GM18517 (cell line): ENCODE measurements at regions not wholly inside any gene's neighbourhood (a gene's known extent, or its start where the extent isn't known, plus 50 kb on each side); places are given as distances from the start of the nearest gene placed in this dataset.

Experiments used
- ATAC-seq: cut with Tn5 transposase; IDR thresholded peaks from one replicate; pipeline ENCODE4 v1.9.1; 2021; ENCODE audit warnings: mild to moderate bottlenecking, moderate library complexity; ENCODE audit not compliant: unreplicated experiment

GRCh38 chr2:54388076-54388475, 68.1 kb upstream of the SPTBN1 start:
- ATAC-seq = no peak

GRCh38 chr2:54392555-54393324, 63.4 kb upstream of the SPTBN1 start:
- ATAC-seq = no peak

- peak; percentile 78 for ATAC-seq
These were observed 61.7 kb upstream of the SPTBN1 start for GRCh38 chr2:54394392-54394791.

GRCh38 chr2:54396107-54396506, 60.0 kb upstream of the SPTBN1 start:
- no peak for ATAC-seq

GRCh38 chr2:54396798-54397197, 59.3 kb upstream of the SPTBN1 start:
- ATAC-seq = no peak

GRCh38 chr2:54397426-54397825, 58.7 kb upstream of the SPTBN1 start:
- ATAC-seq = no peak

GRCh38 chr2:54401554-54401953, 54.6 kb upstream of the SPTBN1 start:
- no peak for ATAC-seq

GRCh38 chr2:54402350-54402749, 53.8 kb upstream of the SPTBN1 start:
- ATAC-seq = no peak

- ATAC-seq = no peak
These were observed 52.5 kb upstream of the SPTBN1 start for GRCh38 chr2:54403512-54404238.

- no peak for ATAC-seq
These were observed 51.9 kb upstream of the SPTBN1 start for GRCh38 chr2:54404270-54404669.

- ATAC-seq = no peak
These were observed 50.1 kb upstream of the SPTBN1 start for GRCh38 chr2:54406031-54406430.
